Stomach (tissue), 4 donors: ENCODE measurements at regions not wholly inside any gene's neighbourhood (a gene's known extent, or its start where the extent isn't known, plus 50 kb on each side); places are given as distances from the start of the nearest gene placed in this dataset.

Experiments used
- CTCF ChIP-seq, 7 experiments: fragments of 450-650 bp in 4 of 7; fragments of 200-600 bp in 3 of 7; sonication (generic) in 3 of 7; IDR thresholded peaks; one replicate each; pipeline ENCODE4 v1.5.1; 2016 to 2019; ENCODE audit warnings: antibody characterized with exemption in 7 of 7, control low read depth in 2 of 7, mild to moderate bottlenecking in 1 of 7
- EP300 ChIP-seq: sonication (generic); formaldehyde crosslinking; IDR thresholded peaks from one replicate; pipeline ENCODE4 v1.6.1; 2017; ENCODE audit warnings: antibody characterized with exemption
- POLR2A ChIP-seq, 4 donors: fragments of 450-650 bp; IDR thresholded peaks; one replicate each; pipeline ENCODE4 v1.6.1; 2016; ENCODE audit warnings: antibody characterized with exemption in 4 of 4, control low read depth in 2 of 4, mild to moderate bottlenecking in 1 of 4, moderate library complexity in 1 of 4
- POLR2AphosphoS5 ChIP-seq, 3 donors: sonication (generic); formaldehyde crosslinking; IDR thresholded peaks; one replicate each; pipeline ENCODE4 v1.6.1; 2016; ENCODE audit warnings: antibody characterized with exemption in 3 of 3

GRCh38 chr1:87744056-87744455, 415.4 kb downstream of the LMO4 start:
- no peak for TF ChIP-seq POLR2A (IDR thresholded peaks at IDR 0.05)
- TF ChIP-seq CTCF (IDR thresholded peaks at IDR 0.05): no peak
- TF ChIP-seq POLR2AphosphoS5 (IDR thresholded peaks at IDR 0.05): no peak
- TF ChIP-seq EP300: no peak
